ENCODE measurements at regions not wholly inside any gene's neighbourhood (a gene's known extent, or its start where the extent isn't known, plus 50 kb on each side); places are given as distances from the start of the nearest gene placed in this dataset.

- TF ChIP-seq CTCF (IDR thresholded peaks at IDR 0.05) (no peak), EZH2 (IDR thresholded peaks at IDR 0.05) (no peak)
Measured at GRCh38 chr6:97969065-97969464, 686.0 kb upstream of the MMS22L start.

All from neural progenitor cell (in vitro differentiated cells).